AG09309 (cell line): ENCODE measurements at regions not wholly inside any gene's neighbourhood (a gene's known extent, or its start where the extent isn't known, plus 50 kb on each side); places are given as distances from the start of the nearest gene placed in this dataset.

Experiments used
- DNase-seq: peaks from one replicate; pipeline ENCODE4 v3.0.0-alpha.2; 2010; ENCODE audit warnings: low read depth
- H3K4me3 ChIP-seq: 2 replicates; pipeline ENCODE4 v1.5.1; 2011; ENCODE audit warnings: mild to moderate bottlenecking, low read depth, low read length, moderate library complexity; ENCODE audit not compliant: control insufficient read depth
- CTCF ChIP-seq: IDR thresholded peaks from 2 replicates; pipeline ENCODE4 v1.5.1; 2011; ENCODE audit warnings: mild to moderate bottlenecking, low read depth, low read length, inconsistent platforms; ENCODE audit not compliant: insufficient read depth, control insufficient read depth; ENCODE audit errors: missing control alignments

- no peak for DNase-seq
These were observed 141.4 kb downstream of the LRRC70 start for GRCh38 chr5:62720031-62720441.

GRCh38 chr5:62719061-62719720, 140.6 kb downstream of the LRRC70 start:
- TF ChIP-seq CTCF: no peak
- no peak overlapping the region for H3K4me3 ChIP-seq
- DNase-seq: no peak

More at GRCh38 chr5:62720031-62720441, 141.4 kb downstream of the LRRC70 start:
- H3K4me3 ChIP-seq: no peak overlapping the region
- peak; percentile 27 for TF ChIP-seq CTCF

GRCh38 chr5:62718324-62718723, 139.7 kb downstream of the LRRC70 start:
- TF ChIP-seq CTCF: no peak
- H3K4me3 ChIP-seq: no peak overlapping the region
- DNase-seq: no peak

GRCh38 chr5:62717301-62717933, 138.8 kb downstream of the LRRC70 start:
- TF ChIP-seq CTCF: no peak
- no peak overlapping the region for H3K4me3 ChIP-seq
- no peak for DNase-seq

DNA sequence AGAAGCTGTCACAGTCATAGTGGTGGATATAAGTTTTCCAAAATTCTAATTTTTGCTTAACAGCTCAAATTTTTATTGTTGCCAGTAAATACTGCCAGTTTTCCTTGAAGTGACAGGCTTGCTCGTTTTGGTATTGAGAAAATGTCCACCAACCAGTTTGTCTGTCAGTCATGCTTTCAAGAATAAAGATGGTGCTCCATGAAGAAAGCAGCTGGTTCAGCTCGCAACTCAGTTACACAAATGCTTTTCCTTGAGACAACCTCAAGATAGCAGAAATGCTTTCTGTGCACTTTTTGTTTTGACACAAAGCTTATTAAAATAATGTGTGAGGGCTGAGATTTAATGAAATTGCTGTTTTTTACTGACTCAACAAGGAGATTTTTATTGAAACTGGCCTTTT, 135.7 kb downstream of the LRRC70 start:
- no peak overlapping the region for H3K4me3 ChIP-seq
- no peak for DNase-seq
- no peak for TF ChIP-seq CTCF

- DNase-seq: no peak
- no peak for TF ChIP-seq CTCF
- H3K4me3 ChIP-seq: no peak overlapping the region
These were observed 130.1 kb downstream of the LRRC70 start for GRCh38 chr5:62708481-62709325.
